C4-2B (cell line): ENCODE measurements at regions not wholly inside any gene's neighbourhood (a gene's known extent, or its start where the extent isn't known, plus 50 kb on each side); places are given as distances from the start of the nearest gene placed in this dataset.

ENCODE experiments used
- CTCF ChIP-seq: fragments of 450-650 bp; conservative IDR thresholded peaks from 2 replicates; pipeline ENCODE4 v1.5.1; 2017; ENCODE audit warnings: mild to moderate bottlenecking
- ZFX ChIP-seq: fragments of 450-650 bp; IDR thresholded peaks from 2 replicates; pipeline ENCODE4 v1.6.1; 2017

- TF ChIP-seq ZFX (no peak), CTCF (no peak)
Measured at GRCh38 chr18:39886136-39886535, 2068.9 kb upstream of the PIK3C3 start.
